MCF 10A (cell line): ENCODE measurements at regions not wholly inside any gene's neighbourhood (a gene's known extent, or its start where the extent isn't known, plus 50 kb on each side); places are given as distances from the start of the nearest gene placed in this dataset.

Experiments used
- BruUV-seq: library from RNA; stranded (reverse); fragments of 400-500 nt; replicated peaks from 2 replicates; lab custom pipeline; 2021; lab: Mats Ljungman, UMichigan
- CTCF ChIA-PET: fragments of 300-600 bp; sonication (Branson Sonifier 250); formaldehyde crosslinking; extraction: SDS; loops from one replicate; lab custom pipeline; 2021; ENCODE audit warnings: antibody characterized with exemption, inconsistent platforms; lab: Yijun Ruan, JAX
- POLR2A ChIA-PET: fragments of 300-600, 350-650 bp; sonication (Branson Sonifier 250); formaldehyde crosslinking; extraction: SDS; loops from one replicate; lab custom pipeline; 2020; ENCODE audit warnings: antibody characterized with exemption, inconsistent platforms; lab: Yijun Ruan, JAX
- DNase-seq: peaks from one replicate; pipeline ENCODE4 v3.0.0-alpha.2; 2018; ENCODE audit not compliant: unreplicated experiment
- H3K27ac Mint-ChIP-seq: one replicate; pipeline ENCODE4 v1.8.0; 2022; ENCODE audit warnings: mild to moderate bottlenecking, low read depth, mixed read lengths; ENCODE audit not compliant: unreplicated experiment
- H3K27me3 Mint-ChIP-seq: one replicate; pipeline ENCODE4 v1.8.0; 2022; ENCODE audit warnings: mixed read lengths; ENCODE audit not compliant: insufficient read depth, unreplicated experiment
- H3K36me3 Mint-ChIP-seq: one replicate; pipeline ENCODE4 v1.8.0; 2022; ENCODE audit warnings: mild to moderate bottlenecking, moderate library complexity, mixed read lengths; ENCODE audit not compliant: insufficient read depth, unreplicated experiment
- H3K4me1 Mint-ChIP-seq: one replicate; pipeline ENCODE4 v1.8.0; 2022; ENCODE audit warnings: mixed read lengths; ENCODE audit not compliant: insufficient read depth, unreplicated experiment
- H3K4me3 Mint-ChIP-seq: one replicate; pipeline ENCODE4 v1.8.0; 2022; ENCODE audit warnings: mild to moderate bottlenecking, moderate library complexity, mixed read lengths; ENCODE audit not compliant: unreplicated experiment
- H3K9me3 Mint-ChIP-seq: one replicate; pipeline ENCODE4 v1.8.0; 2022; ENCODE audit warnings: mixed read lengths; ENCODE audit not compliant: unreplicated experiment
- CTCF ChIP-seq: fragments of 200-600 bp; IDR thresholded peaks from one replicate; pipeline ENCODE4 v1.8.0; 2022; ENCODE audit warnings: antibody characterized with exemption, mild to moderate bottlenecking; ENCODE audit not compliant: unreplicated experiment
- intact Hi-C: fragments of 100-400 bp; cut with micrococcal nuclease; formaldehyde crosslinking; loops from 2 replicates; pipeline ENCODE4 v1.14.1; 2022

- Mint-ChIP-seq H3K27me3 (no peaks in the 10 kb centered on the region), H3K4me3 (no peak overlapping the region), H3K4me1 (no peaks in the 10 kb centered on the region), H3K27ac (no peak overlapping the region), H3K9me3 (no peaks in the 10 kb centered on the region), H3K36me3 (no peaks in the 10 kb centered on the region)
- no peak for TF ChIP-seq CTCF
- POLR2A ChIA-PET = interaction anchor here (0.8 kb wide), 1 partner anchor 226 kb away, joined by 3 read pairs; no protein-coding TSS in a partner anchor
- DNase-seq = no peak
- intact Hi-C loops = no loop called here
- no TSS peak for BruUV-seq
- CTCF ChIA-PET = interaction anchor here (1.2 kb wide), 1 partner anchor 21 kb away, joined by 3 read pairs; no protein-coding TSS in a partner anchor
These were observed 647.3 kb upstream of the GRAMD2B start for GRCh38 chr5:125775896-125776295.

GRCh38 chr5:125776656-125777139, 646.5 kb upstream of the GRAMD2B start:
- H3K27ac Mint-ChIP-seq = no peak overlapping the region
- ChIA-PET POLR2A (interaction anchor here (0.7 to 0.8 kb wide), 2 partner anchors 12 to 226 kb away, joined by 3 read pairs; no protein-coding TSS in a partner anchor), CTCF (interaction anchor here (1.2 kb wide), 1 partner anchor 20 kb away, joined by 3 read pairs; no protein-coding TSS in a partner anchor)
- H3K36me3 Mint-ChIP-seq = no peaks in the 10 kb centered on the region
- no peaks in the 10 kb centered on the region for H3K27me3 Mint-ChIP-seq
- H3K4me3 Mint-ChIP-seq = no peak overlapping the region
- BruUV-seq = no TSS peak
- TF ChIP-seq CTCF = no peak
- no peaks in the 10 kb centered on the region for H3K4me1 Mint-ChIP-seq
- no peaks in the 10 kb centered on the region for H3K9me3 Mint-ChIP-seq
- no peak for DNase-seq
- intact Hi-C loops = no loop called here

GRCh38 chr5:125778791-125779190, 644.4 kb upstream of the GRAMD2B start:
- BruUV-seq = no TSS peak
- CTCF ChIA-PET = no interaction called here

GRCh38 chr5:125785407-125785806, 637.8 kb upstream of the GRAMD2B start:
- CTCF ChIA-PET = interaction anchor here (0.6 kb wide), 1 partner anchor 1631 kb away, joined by 3 read pairs; no protein-coding TSS in a partner anchor
- no peak overlapping the region for H3K4me3 Mint-ChIP-seq
- H3K4me1 Mint-ChIP-seq = no peaks in the 10 kb centered on the region
- H3K27me3 Mint-ChIP-seq = no peaks in the 10 kb centered on the region
- DNase-seq = no peak
- H3K27ac Mint-ChIP-seq = no peak overlapping the region
- H3K9me3 Mint-ChIP-seq = peaks cover 6% of the 10 kb centered on the region
- intact Hi-C loops = no loop called here
- no peaks in the 10 kb centered on the region for H3K36me3 Mint-ChIP-seq
- no peak for TF ChIP-seq CTCF
- no TSS peak for BruUV-seq
- POLR2A ChIA-PET = no interaction called here

More at GRCh38 chr5:125778791-125779190, 644.4 kb upstream of the GRAMD2B start:
- no peaks in the 10 kb centered on the region for H3K4me1 Mint-ChIP-seq
- H3K27me3 Mint-ChIP-seq = no peaks in the 10 kb centered on the region
- H3K9me3 Mint-ChIP-seq = peaks cover 6% of the 10 kb centered on the region
- intact Hi-C loops = no loop called here
- TF ChIP-seq CTCF = no peak
- POLR2A ChIA-PET = interaction anchor here (0.7 kb wide), 1 partner anchor 13 kb away, joined by 3 read pairs; no protein-coding TSS in a partner anchor
- H3K36me3 Mint-ChIP-seq = no peaks in the 10 kb centered on the region
- no peak overlapping the region for H3K4me3 Mint-ChIP-seq
- H3K27ac Mint-ChIP-seq = no peak overlapping the region
- DNase-seq = no peak
